Loucy (cell line): ENCODE measurements at regions not wholly inside any gene's neighbourhood (a gene's known extent, or its start where the extent isn't known, plus 50 kb on each side); places are given as distances from the start of the nearest gene placed in this dataset.

ENCODE experiments used
- H2AFZ ChIP-seq: fragments of 200-600 bp; sonication (generic); 2 replicates; pipeline ENCODE4 v1.6.0; 2016; ENCODE audit warnings: antibody characterized with exemption, mild to moderate bottlenecking, low read length, moderate library complexity
- H3F3A ChIP-seq: fragments of 200-600 bp; 2 replicates; pipeline ENCODE4 v1.6.0; 2016; ENCODE audit warnings: antibody characterized with exemption, low read depth, mild to moderate bottlenecking
- H3K27me3 ChIP-seq: fragments of 200-600 bp; sonication (generic); 2 replicates; pipeline ENCODE4 v1.6.1; 2014; ENCODE audit warnings: low read length, mild to moderate bottlenecking; ENCODE audit not compliant: insufficient read depth, poor library complexity, severe bottlenecking
- H3K36me3 ChIP-seq: fragments of 200-600 bp; sonication (generic); 2 replicates; pipeline ENCODE4 v1.6.1; 2016; ENCODE audit warnings: low read length; ENCODE audit not compliant: insufficient read depth
- H3K4me1 ChIP-seq: fragments of 200-600 bp; sonication (generic); 2 replicates; pipeline ENCODE4 v1.5.1; 2014; ENCODE audit warnings: low read length, mild to moderate bottlenecking; ENCODE audit not compliant: insufficient read depth, poor library complexity, severe bottlenecking
- H3K4me2 ChIP-seq: fragments of 200-600 bp; sonication (generic); 2 replicates; pipeline ENCODE4 v1.6.0; 2014; ENCODE audit warnings: antibody characterized with exemption, low read length, low read depth, mild to moderate bottlenecking; ENCODE audit not compliant: poor library complexity, severe bottlenecking
- H3K4me3 ChIP-seq: fragments of 200-600 bp; sonication (generic); 2 replicates; pipeline ENCODE4 v1.5.1; 2014; ENCODE audit warnings: low read length, mild to moderate bottlenecking, mixed read lengths; ENCODE audit not compliant: poor library complexity, severe bottlenecking
- H3K79me2 ChIP-seq: fragments of 200-600 bp; sonication (generic); 2 replicates; pipeline ENCODE4 v1.6.1; 2014; ENCODE audit warnings: low read length; ENCODE audit not compliant: insufficient read depth
- H3K9ac ChIP-seq: fragments of 200-600 bp; sonication (generic); 2 replicates; pipeline ENCODE4 v1.6.0; 2014; ENCODE audit warnings: mild to moderate bottlenecking, low read depth, low read length, moderate library complexity; ENCODE audit not compliant: poor library complexity, severe bottlenecking
- H3K9me2 ChIP-seq: fragments of 200-600 bp; sonication (generic); replicated peaks from 2 replicates; pipeline ENCODE4 v1.6.1; 2016; ENCODE audit warnings: low read depth, low read length, mixed read lengths
- H3K9me3 ChIP-seq: fragments of 200-600 bp; sonication (generic); 2 replicates; pipeline ENCODE4 v1.6.1; 2014; ENCODE audit warnings: mild to moderate bottlenecking, antibody characterized with exemption, low read length, low read depth; ENCODE audit not compliant: insufficient read depth
- H4K20me1 ChIP-seq: fragments of 200-600 bp; sonication (generic); 2 replicates; pipeline ENCODE4 v1.6.0; 2014; ENCODE audit warnings: antibody characterized with exemption, low read length, mild to moderate bottlenecking; ENCODE audit not compliant: insufficient read depth, poor library complexity, severe bottlenecking
- EZH2phosphoT487 ChIP-seq: fragments of 200-600 bp; IDR thresholded peaks from 2 replicates; pipeline ENCODE4 v1.6.1; 2018; ENCODE audit warnings: antibody characterized with exemption, mild to moderate bottlenecking, moderate library complexity, borderline replicate concordance
- TF ChIP-seq, protein P1 (sequence below): fragments of 200-600 bp; sonication (generic); conservative IDR thresholded peaks from 2 replicates; pipeline ENCODE4 v1.5.1; 2014; ENCODE audit warnings: mild to moderate bottlenecking, antibody characterized with exemption, low read length

DNA sequence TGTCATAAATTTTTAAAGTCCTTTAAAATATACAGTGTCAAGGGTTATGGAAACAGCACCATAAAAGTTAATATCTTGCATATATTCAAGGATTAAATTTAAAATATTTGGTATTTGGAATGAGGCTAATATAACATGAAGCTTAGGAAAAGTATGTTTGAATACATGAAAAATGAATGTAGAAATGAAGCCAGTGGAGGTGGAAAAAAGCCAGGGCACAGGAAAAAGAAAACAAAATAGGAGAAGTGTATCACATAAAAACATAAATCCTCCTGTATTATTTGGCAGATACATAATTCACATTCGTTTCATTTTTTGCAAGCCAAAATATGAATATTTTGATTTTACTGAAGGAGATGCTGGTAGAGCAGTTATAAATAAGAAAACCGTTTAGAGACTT, 587.0 kb upstream of the ZNF608 start:
- H3K27me3 ChIP-seq = no peaks in the 10 kb centered on the region
- no peaks in the 10 kb centered on the region for H3K79me2 ChIP-seq
- no peaks in the 10 kb centered on the region for H3F3A ChIP-seq
- no peaks in the 10 kb centered on the region for H3K36me3 ChIP-seq
- no peak for TF ChIP-seq EZH2phosphoT487
- TF ChIP-seq, protein P1, sequence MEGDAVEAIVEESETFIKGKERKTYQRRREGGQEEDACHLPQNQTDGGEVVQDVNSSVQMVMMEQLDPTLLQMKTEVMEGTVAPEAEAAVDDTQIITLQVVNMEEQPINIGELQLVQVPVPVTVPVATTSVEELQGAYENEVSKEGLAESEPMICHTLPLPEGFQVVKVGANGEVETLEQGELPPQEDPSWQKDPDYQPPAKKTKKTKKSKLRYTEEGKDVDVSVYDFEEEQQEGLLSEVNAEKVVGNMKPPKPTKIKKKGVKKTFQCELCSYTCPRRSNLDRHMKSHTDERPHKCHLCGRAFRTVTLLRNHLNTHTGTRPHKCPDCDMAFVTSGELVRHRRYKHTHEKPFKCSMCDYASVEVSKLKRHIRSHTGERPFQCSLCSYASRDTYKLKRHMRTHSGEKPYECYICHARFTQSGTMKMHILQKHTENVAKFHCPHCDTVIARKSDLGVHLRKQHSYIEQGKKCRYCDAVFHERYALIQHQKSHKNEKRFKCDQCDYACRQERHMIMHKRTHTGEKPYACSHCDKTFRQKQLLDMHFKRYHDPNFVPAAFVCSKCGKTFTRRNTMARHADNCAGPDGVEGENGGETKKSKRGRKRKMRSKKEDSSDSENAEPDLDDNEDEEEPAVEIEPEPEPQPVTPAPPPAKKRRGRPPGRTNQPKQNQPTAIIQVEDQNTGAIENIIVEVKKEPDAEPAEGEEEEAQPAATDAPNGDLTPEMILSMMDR = no peak
- no peaks in the 10 kb centered on the region for H4K20me1 ChIP-seq
- H3K4me3 ChIP-seq = no peak overlapping the region
- H3K4me2 ChIP-seq = no peak overlapping the region
- H3K9me2 ChIP-seq = no peaks in the 10 kb centered on the region
- H3K9me3 ChIP-seq = no peaks in the 10 kb centered on the region
- H3K9ac ChIP-seq = no peak overlapping the region
- no peak overlapping the region for H2AFZ ChIP-seq
- H3K4me1 ChIP-seq = no peaks in the 10 kb centered on the region

DNA sequence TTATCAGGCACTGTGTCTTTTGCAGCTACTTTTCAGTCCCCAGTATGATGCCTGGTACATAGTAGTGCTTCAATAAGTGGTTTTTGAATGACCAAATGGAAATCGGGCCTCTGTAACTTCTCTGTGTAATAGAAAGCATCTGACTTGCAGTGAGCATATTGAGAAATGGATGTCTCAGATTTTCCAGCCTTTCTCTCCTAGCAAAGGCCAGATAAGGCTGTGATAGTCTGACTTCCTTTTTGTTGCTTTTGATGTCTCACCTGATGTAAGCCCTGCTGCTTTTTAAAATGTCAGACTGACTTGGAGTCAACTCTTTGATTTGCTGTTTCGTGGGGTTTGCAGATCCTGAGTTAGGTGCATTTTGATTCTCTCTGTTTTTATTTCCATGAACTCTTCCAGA, 590.0 kb upstream of the ZNF608 start:
- no peaks in the 10 kb centered on the region for H3K9me2 ChIP-seq
- H3K4me3 ChIP-seq = no peak overlapping the region
- no peaks in the 10 kb centered on the region for H3K9me3 ChIP-seq
- no peaks in the 10 kb centered on the region for H3K4me1 ChIP-seq
- no peaks in the 10 kb centered on the region for H4K20me1 ChIP-seq
- H3K9ac ChIP-seq = no peak overlapping the region
- no peaks in the 10 kb centered on the region for H3F3A ChIP-seq
- H3K36me3 ChIP-seq = no peaks in the 10 kb centered on the region
- H3K4me2 ChIP-seq = no peak overlapping the region
- no peaks in the 10 kb centered on the region for H3K79me2 ChIP-seq
- TF ChIP-seq EZH2phosphoT487 = no peak
- TF ChIP-seq, protein P1 = no peak
- no peaks in the 10 kb centered on the region for H3K27me3 ChIP-seq
- no peak overlapping the region for H2AFZ ChIP-seq

DNA sequence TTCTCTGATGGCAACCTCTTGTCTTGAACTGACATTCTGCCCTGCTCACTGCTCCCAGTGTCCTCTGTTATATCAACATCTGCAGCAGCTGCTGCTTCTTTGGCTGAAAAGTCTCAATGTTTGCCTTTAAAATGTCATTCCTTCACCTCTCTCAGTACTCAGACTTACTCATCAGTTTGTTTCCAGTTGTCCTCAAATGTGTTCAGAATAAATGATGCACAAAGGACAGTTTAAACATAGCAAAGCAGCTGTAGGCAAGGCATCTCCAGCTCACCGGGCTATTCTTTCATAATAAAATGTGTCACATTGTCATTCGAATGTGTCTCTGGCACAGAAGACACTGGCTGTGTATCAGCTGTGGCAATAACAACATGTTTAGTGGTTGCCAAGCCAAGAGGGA, 590.9 kb upstream of the ZNF608 start:
- TF ChIP-seq, protein P1 = no peak
- TF ChIP-seq EZH2phosphoT487 = no peak
- H3K9ac ChIP-seq = no peak overlapping the region
- no peaks in the 10 kb centered on the region for H3K36me3 ChIP-seq
- no peak overlapping the region for H3K4me2 ChIP-seq
- no peaks in the 10 kb centered on the region for H3K79me2 ChIP-seq
- H3K4me3 ChIP-seq = no peak overlapping the region
- H2AFZ ChIP-seq = no peak overlapping the region
- H3K27me3 ChIP-seq = no peaks in the 10 kb centered on the region
- H3K9me3 ChIP-seq = no peaks in the 10 kb centered on the region
- H3K9me2 ChIP-seq = no peaks in the 10 kb centered on the region
- no peaks in the 10 kb centered on the region for H4K20me1 ChIP-seq
- no peaks in the 10 kb centered on the region for H3F3A ChIP-seq
- no peaks in the 10 kb centered on the region for H3K4me1 ChIP-seq
